Lung (tissue), 11 donors: ENCODE measurements at regions not wholly inside any gene's neighbourhood (a gene's known extent, or its start where the extent isn't known, plus 50 kb on each side); places are given as distances from the start of the nearest gene placed in this dataset.

Source experiments
- ATAC-seq: fragments of 200-7000 bp; cut with Tn5 transposase; one replicate; pipeline ENCODE4 v1.9.1; 2020; ENCODE audit warnings: moderate number of reproducible peaks; ENCODE audit not compliant: insufficient read depth, low FRiP score
- DNase-seq, 3 donors: peaks; one replicate each; pipeline ENCODE4 v3.0.0-alpha.2; 2013 to 2017
- H3K27ac ChIP-seq, 2 donors: one replicate each; pipeline ENCODE4 v1.5.1; 2013; ENCODE audit warnings: mild to moderate bottlenecking in 2 of 2, moderate library complexity in 2 of 2, control low read depth in 1 of 2, inconsistent platforms in 1 of 2, low read depth in 1 of 2, low read length in 1 of 2
- H3K27me3 ChIP-seq, 3 donors: one replicate each; pipeline ENCODE4 v1.5.1; 2013; ENCODE audit warnings: low read length in 2 of 3; ENCODE audit not compliant: control insufficient read depth in 3 of 3, insufficient read depth in 3 of 3
- H3K36me3 ChIP-seq, 4 donors: one replicate each; pipeline ENCODE4 v1.5.1; 2013; ENCODE audit warnings: low read length in 4 of 4, mild to moderate bottlenecking in 1 of 4, moderate library complexity in 1 of 4; ENCODE audit not compliant: control insufficient read depth in 4 of 4, insufficient read depth in 4 of 4
- H3K4me1 ChIP-seq, 5 donors: one replicate each; pipeline ENCODE4 v1.5.1; 2013; ENCODE audit warnings: low read length in 5 of 5, mild to moderate bottlenecking in 2 of 5, moderate library complexity in 1 of 5; ENCODE audit not compliant: control insufficient read depth in 5 of 5, insufficient read depth in 5 of 5
- H3K4me3 ChIP-seq: one replicate; pipeline ENCODE4 v1.5.1; 2013; ENCODE audit warnings: mild to moderate bottlenecking, control low read depth, moderate library complexity
- H3K9ac ChIP-seq, 2 donors: one replicate each; pipeline ENCODE4 v1.5.1; 2013; ENCODE audit warnings: low read length in 2 of 2, control low read depth in 1 of 2; ENCODE audit not compliant: insufficient read depth in 1 of 2
- H3K9me3 ChIP-seq, 4 donors: one replicate each; pipeline ENCODE4 v1.5.1; 2013; ENCODE audit warnings: low read length in 3 of 4, mild to moderate bottlenecking in 1 of 4, moderate library complexity in 1 of 4; ENCODE audit not compliant: control insufficient read depth in 4 of 4, insufficient read depth in 3 of 4
- CTCF ChIP-seq: IDR thresholded peaks from 2 replicates; pipeline ENCODE4 v1.5.1; 2012; ENCODE audit warnings: mild to moderate bottlenecking; ENCODE audit errors: control extremely low read depth, extremely low read depth
- WGBS, 2 donors: extraction: QIAGEN DNeasy Blood & Tissue Kit; methylation state at CpG; one replicate each; pipeline ENCODE4 v1.1.7; 2013; 5-methylcytosine and 5-hydroxymethylcytosine counted together
- donor health status: control.
- donor health status: control.
- donor health status: Bipolar disorder and iron deficiency.
- donor health status: healthy.
- donor health status: DM: yes; HTN: yes; CAD: no.

- H3K9ac ChIP-seq = no peak overlapping the region
- no peak overlapping the region for H3K4me3 ChIP-seq
- peaks cover 0 to 11% (median 0%) of the 10 kb centered on the region in 4 donors for H3K9me3 ChIP-seq
- no peaks in the 10 kb centered on the region for H3K4me1 ChIP-seq
- H3K27ac ChIP-seq = no peak overlapping the region
- 17 to 20% methylated on average over 42 to 68 of the region's 68 CpGs for WGBS, 2 donors
- TF ChIP-seq CTCF = no peak
- no peak for ATAC-seq
- no peaks in the 10 kb centered on the region for H3K36me3 ChIP-seq
- H3K27me3 ChIP-seq = peaks cover 0 to 54% (median 34%) of the 10 kb centered on the region in 3 donors
- peak in 1 of 3 donors; percentile 8 for DNase-seq
Observed at GRCh38 chr7:131909151-131909768, 352.8 kb upstream of the PODXL start.

DNA sequence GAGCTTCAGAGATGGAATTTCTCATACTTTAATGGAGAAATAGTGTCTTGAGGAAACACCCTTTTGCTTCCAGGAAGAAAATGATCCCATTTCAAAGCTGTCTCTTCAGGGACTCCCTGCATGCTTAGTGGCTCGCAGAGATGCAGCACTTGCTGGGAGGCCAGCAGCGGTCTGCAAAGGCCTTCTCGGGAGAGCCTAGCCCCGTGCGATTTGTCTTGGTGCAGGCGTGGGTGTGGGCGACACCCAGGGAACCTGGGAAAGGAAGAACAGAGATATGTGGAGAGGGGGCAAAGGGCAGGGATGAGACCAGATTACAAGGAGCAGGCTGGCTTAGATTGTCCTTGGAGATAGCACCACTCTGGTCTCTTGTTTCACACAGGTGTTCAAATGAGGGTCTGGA is 352.3 kb upstream of the PODXL start:
- Histone ChIP-seq H3K9me3 (peaks cover 0 to 11% (median 0%) of the 10 kb centered on the region in 4 donors), H3K27ac (no peak overlapping the region), H3K36me3 (no peaks in the 10 kb centered on the region), H3K4me3 (no peak overlapping the region), H3K4me1 (no peaks in the 10 kb centered on the region), H3K9ac (no peak overlapping the region), H3K27me3 (peaks cover 0 to 54% (median 34%) of the 10 kb centered on the region in 3 donors)
- DNase-seq (no peak), ATAC-seq (no peak)
- 71 to 76% methylated on average over 7 of the region's 7 CpGs for WGBS, 2 donors
- no peak for TF ChIP-seq CTCF

GRCh38 chr7:131905471-131905973 is 349.1 kb upstream of the PODXL start:
- H3K27ac ChIP-seq = no peak overlapping the region
- no peaks in the 10 kb centered on the region for H3K36me3 ChIP-seq
- DNase-seq = no peak
- no peak overlapping the region for H3K4me3 ChIP-seq
- no peak for ATAC-seq
- 43 to 63% methylated on average over 3 of the region's 3 CpGs for WGBS, 2 donors
- peaks cover 0 to 10% (median 1%) of the 10 kb centered on the region in 4 donors for H3K9me3 ChIP-seq
- no peaks in the 10 kb centered on the region for H3K4me1 ChIP-seq
- H3K27me3 ChIP-seq = peaks cover 0 to 37% (median 22%) of the 10 kb centered on the region in 3 donors
- H3K9ac ChIP-seq = no peak overlapping the region
- TF ChIP-seq CTCF = no peak
